Lower leg skin (tissue), 4 donors: ENCODE measurements at regions not wholly inside any gene's neighbourhood (a gene's known extent, or its start where the extent isn't known, plus 50 kb on each side); places are given as distances from the start of the nearest gene placed in this dataset.

ENCODE experiments used
- DNase-seq, 2 donors: peaks; one replicate each; pipeline ENCODE4 v3.0.0-alpha.2; 2019; ENCODE audit warnings: low spot score in 2 of 2
- H3K4me3 ChIP-seq: fragments of 200-600 bp; sonication (generic); 2 replicates; pipeline ENCODE4 v1.5.1; 2017; ENCODE audit warnings: mild to moderate bottlenecking, low read depth; ENCODE audit not compliant: poor library complexity, severe bottlenecking
- POLR2A ChIP-seq, 2 donors: fragments of 450-650 bp; IDR thresholded peaks; one replicate each; pipeline ENCODE4 v1.6.1; 2016 to 2017; ENCODE audit warnings: antibody characterized with exemption in 2 of 2, mild to moderate bottlenecking in 1 of 2, moderate library complexity in 1 of 2
- WGBS, 2 donors: methylation state at CpG; one replicate each; pipeline ENCODE4 v1.1.5; 2018; 5-methylcytosine and 5-hydroxymethylcytosine counted together
- intact Hi-C: fragments of 100-400 bp; cut with DNase I; formaldehyde crosslinking; loops from one replicate; pipeline ENCODE4 v1.15.0; 2023; ENCODE audit warnings: low total_unique reads
- TF ChIP-seq, protein P1 (sequence below), 3 donors: fragments of 450-650 bp; IDR thresholded peaks; one replicate each; pipeline ENCODE4 v1.5.1; 2016; ENCODE audit warnings: antibody characterized with exemption in 3 of 3, mild to moderate bottlenecking in 3 of 3, moderate library complexity in 2 of 3

DNA sequence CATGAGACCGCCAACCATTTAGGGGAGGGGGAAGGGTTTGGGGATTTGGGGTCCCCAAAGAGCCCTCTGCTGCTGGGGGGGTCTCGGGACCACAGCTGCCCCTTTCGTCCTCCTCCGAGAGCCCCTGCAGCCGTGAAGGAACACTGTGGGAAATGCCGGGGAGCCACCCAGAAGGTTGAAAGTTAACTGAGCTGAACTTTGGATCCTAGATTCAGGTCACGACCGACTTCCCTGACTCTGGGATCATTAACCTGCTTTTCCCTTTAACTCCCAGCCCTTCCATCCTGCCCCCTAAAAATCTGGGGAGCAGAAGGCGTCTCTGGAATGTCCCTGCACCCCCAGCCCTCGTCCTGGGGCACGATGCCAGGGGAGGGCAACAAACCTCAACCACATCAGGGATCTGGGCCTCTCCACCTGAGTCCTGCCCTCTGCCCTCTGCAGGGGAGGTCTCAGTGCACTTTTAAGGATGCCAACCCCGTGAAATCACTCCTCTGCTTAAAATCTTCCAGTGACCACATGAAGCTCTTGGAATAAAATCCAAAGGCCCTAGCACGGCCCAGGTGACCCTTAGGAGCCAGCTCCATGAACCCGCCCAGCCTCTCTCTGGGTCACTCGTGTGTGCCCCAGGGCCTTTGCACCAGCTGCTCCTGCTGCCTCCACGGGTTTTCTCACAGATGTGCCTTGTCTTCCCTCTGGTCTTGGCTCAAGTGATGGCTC is 95.0 kb downstream of the RFLNA start:
- no peak overlapping the region for H3K4me3 ChIP-seq
- DNase-seq: no peak
- intact Hi-C loops: no loop called here
- TF ChIP-seq POLR2A (IDR thresholded peaks at IDR 0.05): no peak
- TF ChIP-seq, protein P1, sequence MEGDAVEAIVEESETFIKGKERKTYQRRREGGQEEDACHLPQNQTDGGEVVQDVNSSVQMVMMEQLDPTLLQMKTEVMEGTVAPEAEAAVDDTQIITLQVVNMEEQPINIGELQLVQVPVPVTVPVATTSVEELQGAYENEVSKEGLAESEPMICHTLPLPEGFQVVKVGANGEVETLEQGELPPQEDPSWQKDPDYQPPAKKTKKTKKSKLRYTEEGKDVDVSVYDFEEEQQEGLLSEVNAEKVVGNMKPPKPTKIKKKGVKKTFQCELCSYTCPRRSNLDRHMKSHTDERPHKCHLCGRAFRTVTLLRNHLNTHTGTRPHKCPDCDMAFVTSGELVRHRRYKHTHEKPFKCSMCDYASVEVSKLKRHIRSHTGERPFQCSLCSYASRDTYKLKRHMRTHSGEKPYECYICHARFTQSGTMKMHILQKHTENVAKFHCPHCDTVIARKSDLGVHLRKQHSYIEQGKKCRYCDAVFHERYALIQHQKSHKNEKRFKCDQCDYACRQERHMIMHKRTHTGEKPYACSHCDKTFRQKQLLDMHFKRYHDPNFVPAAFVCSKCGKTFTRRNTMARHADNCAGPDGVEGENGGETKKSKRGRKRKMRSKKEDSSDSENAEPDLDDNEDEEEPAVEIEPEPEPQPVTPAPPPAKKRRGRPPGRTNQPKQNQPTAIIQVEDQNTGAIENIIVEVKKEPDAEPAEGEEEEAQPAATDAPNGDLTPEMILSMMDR (IDR thresholded peaks at IDR 0.05): no peak
- WGBS, 2 donors: 53 to 59% methylated on average over 16 of the region's 16 CpGs

DNA sequence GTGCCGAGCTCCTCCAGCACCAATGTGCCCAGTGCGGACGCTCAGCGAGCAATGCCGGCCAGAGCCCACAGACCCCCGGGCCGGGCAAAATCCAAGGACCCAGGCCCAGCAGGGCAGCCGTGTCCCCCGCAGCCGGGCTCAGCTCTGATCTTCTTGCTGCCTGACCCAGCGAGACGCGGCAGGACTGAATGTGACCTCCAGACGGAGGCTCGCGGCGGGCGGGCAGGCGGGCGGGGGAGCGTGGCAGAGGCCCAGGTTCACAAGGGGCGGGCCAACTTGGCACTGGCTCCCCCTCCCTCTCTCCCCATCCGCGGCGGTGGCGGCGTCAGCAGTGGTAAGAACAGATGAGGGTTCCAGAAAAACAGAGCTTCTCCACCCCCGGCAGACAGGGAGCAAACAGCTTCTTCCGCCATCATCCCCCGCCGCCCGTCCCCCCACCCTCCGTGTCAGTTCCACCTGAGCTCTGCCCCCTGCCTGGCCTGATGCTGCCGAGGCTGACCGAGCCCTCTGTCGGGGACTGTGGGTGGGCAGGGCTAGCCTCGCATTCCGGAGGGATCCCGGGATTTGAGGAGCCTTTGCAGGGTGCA is 94.3 kb downstream of the RFLNA start:
- DNase-seq: peak; percentile 84 to 98
- 13 to 14% methylated on average over 8 to 26 of the region's 39 CpGs for WGBS, 2 donors
- intact Hi-C loops: no loop called here
- peak overlapping the region; percentile 25 for H3K4me3 ChIP-seq
- no peak for TF ChIP-seq POLR2A (IDR thresholded peaks at IDR 0.05)
- TF ChIP-seq, protein P1 (IDR thresholded peaks at IDR 0.05): no peak

DNA sequence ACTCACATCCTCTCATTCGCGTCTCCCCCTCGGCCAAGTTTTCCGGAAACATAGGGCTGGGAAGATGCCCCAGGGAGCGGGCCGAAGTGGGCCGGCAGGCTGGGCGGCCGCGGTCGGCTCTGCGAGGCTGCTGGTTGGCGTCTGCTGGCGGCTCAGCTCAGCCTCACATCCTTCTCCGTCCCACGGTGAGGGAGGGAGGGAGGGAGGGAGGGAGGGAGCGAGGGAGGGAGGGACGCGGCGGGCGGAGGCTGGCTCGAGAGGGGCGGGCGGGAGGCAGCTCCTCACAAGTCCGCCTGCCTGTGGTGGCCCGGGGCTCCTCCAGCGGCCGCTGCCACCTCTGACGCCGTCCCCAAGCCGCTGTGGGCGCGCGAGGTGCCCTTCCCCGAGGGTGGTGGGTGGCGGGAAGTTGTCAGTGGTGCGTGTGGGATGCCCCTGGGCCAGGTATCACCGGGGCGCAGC is 93.8 kb downstream of the RFLNA start:
- peak in 1 of 2 donors; percentile 96 for DNase-seq
- H3K4me3 ChIP-seq: peak overlapping the region; percentile 25
- intact Hi-C loops: no loop called here
- 31 to 45% methylated on average over 17 to 20 of the region's 39 CpGs for WGBS, 2 donors
- TF ChIP-seq POLR2A (IDR thresholded peaks at IDR 0.05): no peak
- TF ChIP-seq, protein P1 (IDR thresholded peaks at IDR 0.05): no peak

DNA sequence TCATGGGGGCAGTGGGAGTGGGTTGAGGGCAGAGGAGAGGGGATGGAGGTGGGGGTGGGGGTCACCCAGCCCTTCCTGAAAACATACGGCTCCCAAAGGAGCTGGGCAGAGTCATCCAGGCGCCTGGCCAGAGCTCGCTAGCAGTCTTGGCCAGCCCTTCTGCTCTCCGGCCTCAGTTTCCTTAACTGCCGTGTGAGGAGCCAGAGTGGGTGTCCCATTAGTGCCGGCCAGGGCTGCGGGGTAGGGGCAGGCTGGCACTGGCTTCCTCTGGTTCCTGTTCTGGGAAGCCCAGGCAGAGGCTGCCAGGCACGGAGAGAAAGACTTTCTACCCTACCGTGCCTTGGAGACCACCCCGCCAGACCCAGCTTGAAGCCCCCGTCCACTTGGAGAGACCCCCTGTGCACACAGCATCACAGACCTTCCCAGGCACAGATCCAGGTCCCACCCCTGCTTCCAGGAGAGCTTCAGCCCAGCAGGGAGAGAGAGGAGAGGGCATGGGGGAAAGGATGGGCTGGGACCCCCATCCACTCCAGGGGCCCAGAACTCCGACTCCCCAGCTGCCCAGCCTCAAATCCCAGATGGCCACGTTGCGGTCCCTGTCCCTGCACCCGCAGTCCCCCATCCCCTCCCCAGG is 93.3 kb downstream of the RFLNA start:
- intact Hi-C loops: no loop called here
- WGBS, 2 donors: 50 to 57% methylated on average over 15 of the region's 15 CpGs
- no peak for TF ChIP-seq POLR2A (IDR thresholded peaks at IDR 0.05)
- TF ChIP-seq, protein P1 (IDR thresholded peaks at IDR 0.05): no peak
- no peak for DNase-seq
- no peak overlapping the region for H3K4me3 ChIP-seq

DNA sequence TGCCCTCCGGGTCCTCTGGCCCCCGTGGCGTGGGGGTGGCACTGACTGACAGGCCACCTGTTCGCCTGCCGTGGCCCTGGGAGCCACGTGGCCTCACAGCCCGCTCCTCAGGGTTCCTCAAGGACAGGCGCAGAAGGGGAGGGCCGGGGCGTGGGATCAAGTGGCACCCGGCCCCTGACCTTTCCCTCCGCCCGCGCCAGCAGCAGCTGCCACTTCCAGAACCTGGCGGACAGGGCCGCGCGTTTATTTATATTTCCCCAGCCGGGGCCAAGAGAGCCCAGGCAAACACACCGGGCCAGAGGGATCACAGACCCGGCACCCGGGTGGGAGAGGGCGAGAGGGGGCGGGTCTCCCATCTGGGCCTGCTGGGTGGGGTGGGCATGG is 92.6 kb downstream of the RFLNA start:
- DNase-seq: no peak
- intact Hi-C loops: no loop called here
- WGBS, 2 donors: 64 to 78% methylated on average over 22 to 23 of the region's 24 CpGs
- TF ChIP-seq, protein P1 (IDR thresholded peaks at IDR 0.05): no peak
- TF ChIP-seq POLR2A (IDR thresholded peaks at IDR 0.05): no peak
- H3K4me3 ChIP-seq: no peak overlapping the region
